Heart left ventricle (tissue), 13 donors: ENCODE measurements at regions not wholly inside any gene's neighbourhood (a gene's known extent, or its start where the extent isn't known, plus 50 kb on each side); places are given as distances from the start of the nearest gene placed in this dataset.
"Not testable (repeated sequence)": the region's sequence is repeated elsewhere in the genome, so short reads cannot be mapped to it uniquely, and the experiment has no call there.

Source experiments
- POLR2A ChIP-seq, 2 donors: fragments of 450-650 bp; IDR thresholded peaks; one replicate each; pipeline ENCODE4 v1.6.1; 2017; ENCODE audit warnings: antibody characterized with exemption in 2 of 2, mild to moderate bottlenecking in 2 of 2, moderate library complexity in 2 of 2
- TF ChIP-seq, protein P1 (sequence below), 12 donors: fragments of 200-600 bp; sonication (generic) in 4 of 12; IDR thresholded peaks; one replicate each; pipeline versions ENCODE4 v1.5.0 to v1.8.0; 2018 to 2022; ENCODE audit warnings: antibody characterized with exemption in 12 of 12, mild to moderate bottlenecking in 5 of 12
- donor health status: ischemic (EF 13 %, LVEDD 7.1; RV severe dilation, severe dysfunction).
- donor health status: DM: no; HTN: yes; CAD: no.
- donor health status: DM: no; HTN: no; CAD: no.
- donor health status: ischemic (EF 25% LVEDD 6.9; RV normal size, moderate dysfunction).
- donor health status: ischemic (EF 25% LVEDD 5.7; RV mildly dilated, moderate dysfunction).
- donor health status: ischemic (EF 35%, LVEDD 5.7; RV mildly dilated, moderate dysfunction).
- donor health status: nonischemic (EF 11% LVEDD 7.7; RV severe dilation, severe dysfunction).
- donor health status: DM: yes; HTN: yes; CAD: no.
- donor health status: PGD.
- donor health status: ischemic (EF 29% LVEDD 5.4; RV normal size, mild dysfunction).
- donor health status: nonischemic (EF 23%, LVEDD 6.1; RV moderate dilation, normal function).

DNA sequence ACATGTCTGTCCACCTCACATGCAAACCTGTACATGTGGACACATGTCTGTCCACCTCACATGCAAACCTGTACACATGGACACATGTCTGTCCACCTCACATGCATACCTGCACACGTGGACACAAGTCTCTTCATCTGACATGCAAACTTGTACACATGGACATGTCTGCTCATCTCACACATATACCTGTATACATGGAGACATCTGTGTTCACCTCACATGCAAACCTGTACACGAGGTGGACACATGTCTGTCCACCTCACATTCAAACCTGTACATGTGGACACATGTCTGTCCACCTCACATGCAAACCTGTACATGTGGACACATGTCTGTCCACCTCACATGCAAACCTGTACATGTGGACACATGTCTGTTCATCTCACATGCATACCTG is 90.1 kb downstream of the OLFM1 start:
- TF ChIP-seq, protein P1, sequence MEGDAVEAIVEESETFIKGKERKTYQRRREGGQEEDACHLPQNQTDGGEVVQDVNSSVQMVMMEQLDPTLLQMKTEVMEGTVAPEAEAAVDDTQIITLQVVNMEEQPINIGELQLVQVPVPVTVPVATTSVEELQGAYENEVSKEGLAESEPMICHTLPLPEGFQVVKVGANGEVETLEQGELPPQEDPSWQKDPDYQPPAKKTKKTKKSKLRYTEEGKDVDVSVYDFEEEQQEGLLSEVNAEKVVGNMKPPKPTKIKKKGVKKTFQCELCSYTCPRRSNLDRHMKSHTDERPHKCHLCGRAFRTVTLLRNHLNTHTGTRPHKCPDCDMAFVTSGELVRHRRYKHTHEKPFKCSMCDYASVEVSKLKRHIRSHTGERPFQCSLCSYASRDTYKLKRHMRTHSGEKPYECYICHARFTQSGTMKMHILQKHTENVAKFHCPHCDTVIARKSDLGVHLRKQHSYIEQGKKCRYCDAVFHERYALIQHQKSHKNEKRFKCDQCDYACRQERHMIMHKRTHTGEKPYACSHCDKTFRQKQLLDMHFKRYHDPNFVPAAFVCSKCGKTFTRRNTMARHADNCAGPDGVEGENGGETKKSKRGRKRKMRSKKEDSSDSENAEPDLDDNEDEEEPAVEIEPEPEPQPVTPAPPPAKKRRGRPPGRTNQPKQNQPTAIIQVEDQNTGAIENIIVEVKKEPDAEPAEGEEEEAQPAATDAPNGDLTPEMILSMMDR (IDR thresholded peaks at IDR 0.05), result not testable (repeated sequence)
- not testable (repeated sequence) for TF ChIP-seq POLR2A (IDR thresholded peaks at IDR 0.05)
